ENCODE measurements at regions not wholly inside any gene's neighbourhood (a gene's known extent, or its start where the extent isn't known, plus 50 kb on each side); places are given as distances from the start of the nearest gene placed in this dataset.

GRCh38 chr1:221180704-221181368 lies 301.6 kb downstream of the HLX start:
- DNase-seq: no peak
- Histone ChIP-seq H3K4me3 (ENCODE audit: low read depth, low read length) (no peak overlapping the region), H3K36me3 (no peaks in the 10 kb centered on the region), H3K27me3 (no peaks in the 10 kb centered on the region), H3K4me1 (no peaks in the 10 kb centered on the region), H3K9me3 (no peaks in the 10 kb centered on the region)
- TF ChIP-seq CTCF (IDR thresholded peaks at IDR 0.05; ENCODE audit: low read depth, low read length): no peak

- no peak overlapping the region for H3K4me3 ChIP-seq (ENCODE audit: low read depth, low read length)
- no peak for DNase-seq
Measured at GRCh38 chr1:221182791-221183533, 303.7 kb downstream of the HLX start.

GRCh38 chr1:221184131-221184794 lies 305.0 kb downstream of the HLX start:
- Histone ChIP-seq H3K4me1 (no peaks in the 10 kb centered on the region), H3K27me3 (no peaks in the 10 kb centered on the region), H3K4me3 (ENCODE audit: low read depth, low read length) (no peak overlapping the region), H3K9me3 (no peaks in the 10 kb centered on the region), H3K36me3 (no peaks in the 10 kb centered on the region)
- no peak for TF ChIP-seq CTCF (IDR thresholded peaks at IDR 0.05; ENCODE audit: low read depth, low read length)
- no peak for DNase-seq

More at GRCh38 chr1:221182791-221183533, 303.7 kb downstream of the HLX start:
- Histone ChIP-seq H3K27me3 (no peaks in the 10 kb centered on the region), H3K4me1 (no peaks in the 10 kb centered on the region), H3K36me3 (no peaks in the 10 kb centered on the region), H3K9me3 (no peaks in the 10 kb centered on the region)
- TF ChIP-seq CTCF (IDR thresholded peaks at IDR 0.05; ENCODE audit: low read depth, low read length): no peak

GRCh38 chr1:221187174-221187573 lies 307.9 kb downstream of the HLX start:
- TF ChIP-seq CTCF (IDR thresholded peaks at IDR 0.05; ENCODE audit: low read depth, low read length): no peak
- no peaks in the 10 kb centered on the region for H3K36me3 ChIP-seq
- no peaks in the 10 kb centered on the region for H3K27me3 ChIP-seq
- H3K4me3 ChIP-seq (ENCODE audit: low read depth, low read length): no peak overlapping the region
- no peaks in the 10 kb centered on the region for H3K4me1 ChIP-seq
- DNase-seq: no peak
- no peaks in the 10 kb centered on the region for H3K9me3 ChIP-seq

- Histone ChIP-seq H3K36me3 (no peaks in the 10 kb centered on the region), H3K4me3 (ENCODE audit: low read depth, low read length) (no peak overlapping the region), H3K4me1 (no peaks in the 10 kb centered on the region), H3K9me3 (no peaks in the 10 kb centered on the region), H3K27me3 (no peaks in the 10 kb centered on the region)
- DNase-seq: no peak
- TF ChIP-seq CTCF (IDR thresholded peaks at IDR 0.05; ENCODE audit: low read depth, low read length): no peak
Measured at GRCh38 chr1:221188458-221188857, 309.2 kb downstream of the HLX start.

- no peak for TF ChIP-seq CTCF (IDR thresholded peaks at IDR 0.05; ENCODE audit: low read depth, low read length)
- H3K27me3 ChIP-seq: no peaks in the 10 kb centered on the region
- DNase-seq: no peak
- H3K4me1 ChIP-seq: no peaks in the 10 kb centered on the region
- no peak overlapping the region for H3K4me3 ChIP-seq (ENCODE audit: low read depth, low read length)
- no peaks in the 10 kb centered on the region for H3K9me3 ChIP-seq
- no peaks in the 10 kb centered on the region for H3K36me3 ChIP-seq
Measured at GRCh38 chr1:221190249-221190648, 311.0 kb downstream of the HLX start.
